ENCODE measurements at regions not wholly inside any gene's neighbourhood (a gene's known extent, or its start where the extent isn't known, plus 50 kb on each side); places are given as distances from the start of the nearest gene placed in this dataset.

GRCh38 chr10:94108200-94108599 is 114.5 kb downstream of the PLCE1 start:
- no peak for TF ChIP-seq CTCF (IDR thresholded peaks at IDR 0.05; ENCODE audit: low read depth, low read length)
- H3K4me1 ChIP-seq = no peaks in the 10 kb centered on the region
- H3K27me3 ChIP-seq = no peaks in the 10 kb centered on the region
- no peak overlapping the region for H3K4me3 ChIP-seq (ENCODE audit: low read depth, low read length)
- no peaks in the 10 kb centered on the region for H3K9me3 ChIP-seq
- H3K36me3 ChIP-seq = no peaks in the 10 kb centered on the region
- DNase-seq = no peak

GRCh38 chr10:94111367-94111766 is 117.6 kb downstream of the PLCE1 start:
- no peak for DNase-seq
- Histone ChIP-seq H3K36me3 (no peaks in the 10 kb centered on the region), H3K4me1 (no peaks in the 10 kb centered on the region), H3K9me3 (no peaks in the 10 kb centered on the region), H3K4me3 (ENCODE audit: low read depth, low read length) (no peak overlapping the region), H3K27me3 (no peaks in the 10 kb centered on the region)
- no peak for TF ChIP-seq CTCF (IDR thresholded peaks at IDR 0.05; ENCODE audit: low read depth, low read length)

- Histone ChIP-seq H3K4me3 (ENCODE audit: low read depth, low read length) (no peak overlapping the region), H3K9me3 (no peaks in the 10 kb centered on the region), H3K4me1 (no peaks in the 10 kb centered on the region), H3K36me3 (no peaks in the 10 kb centered on the region), H3K27me3 (no peaks in the 10 kb centered on the region)
- DNase-seq = no peak
- no peak for TF ChIP-seq CTCF (IDR thresholded peaks at IDR 0.05; ENCODE audit: low read depth, low read length)
These were observed 118.6 kb downstream of the PLCE1 start for GRCh38 chr10:94112321-94112720.

GRCh38 chr10:94115725-94116124 is 122.0 kb downstream of the PLCE1 start:
- no peaks in the 10 kb centered on the region for H3K9me3 ChIP-seq
- no peak for TF ChIP-seq CTCF (IDR thresholded peaks at IDR 0.05; ENCODE audit: low read depth, low read length)
- H3K4me3 ChIP-seq (ENCODE audit: low read depth, low read length) = no peak overlapping the region
- H3K27me3 ChIP-seq = no peaks in the 10 kb centered on the region
- no peaks in the 10 kb centered on the region for H3K4me1 ChIP-seq
- DNase-seq = no peak
- H3K36me3 ChIP-seq = no peaks in the 10 kb centered on the region

GRCh38 chr10:94116848-94117247 is 123.1 kb downstream of the PLCE1 start:
- Histone ChIP-seq H3K36me3 (no peaks in the 10 kb centered on the region), H3K9me3 (no peaks in the 10 kb centered on the region), H3K4me3 (ENCODE audit: low read depth, low read length) (no peak overlapping the region), H3K27me3 (no peaks in the 10 kb centered on the region), H3K4me1 (no peaks in the 10 kb centered on the region)
- TF ChIP-seq CTCF (IDR thresholded peaks at IDR 0.05; ENCODE audit: low read depth, low read length) = no peak
- no peak for DNase-seq

GRCh38 chr10:94122211-94122610 is 128.5 kb downstream of the PLCE1 start:
- no peaks in the 10 kb centered on the region for H3K9me3 ChIP-seq
- no peaks in the 10 kb centered on the region for H3K36me3 ChIP-seq
- H3K27me3 ChIP-seq = no peaks in the 10 kb centered on the region
- no peaks in the 10 kb centered on the region for H3K4me1 ChIP-seq
- no peak overlapping the region for H3K4me3 ChIP-seq (ENCODE audit: low read depth, low read length)
- TF ChIP-seq CTCF (IDR thresholded peaks at IDR 0.05; ENCODE audit: low read depth, low read length) = no peak
- no peak for DNase-seq
